Neutrophil (primary cell): ENCODE measurements at regions not wholly inside any gene's neighbourhood (a gene's known extent, or its start where the extent isn't known, plus 50 kb on each side); places are given as distances from the start of the nearest gene placed in this dataset.

Experiments used
- H3K27ac ChIP-seq: fragments of 200-600 bp; sonication (generic); 2 replicates; pipeline ENCODE4 v1.5.1; 2016; ENCODE audit warnings: mild to moderate bottlenecking, moderate library complexity
- H3K27me3 ChIP-seq: fragments of 200-600 bp; sonication (generic); 2 replicates; pipeline ENCODE4 v1.6.0; 2016; ENCODE audit warnings: mild to moderate bottlenecking
- H3K36me3 ChIP-seq: fragments of 200-600 bp; sonication (generic); 2 replicates; pipeline ENCODE4 v1.5.1; 2017
- H3K4me1 ChIP-seq, 2 experiments: fragments of 200-600 bp in 1 of 2; sonication (generic) in 1 of 2; 1 replicate in 1 of 2; 2 replicates in 1 of 2; pipeline versions ENCODE4 v1.5.1 to v1.6.1; 2013 to 2016; ENCODE audit warnings: low read depth in 1 of 2, low read length in 1 of 2, mild to moderate bottlenecking in 1 of 2, moderate library complexity in 1 of 2; ENCODE audit not compliant: control insufficient read depth in 1 of 2, insufficient read depth in 1 of 2
- H3K4me3 ChIP-seq, 2 experiments: fragments of 200-600 bp in 1 of 2; sonication (generic) in 1 of 2; 1 replicate in 1 of 2; 2 replicates in 1 of 2; pipeline ENCODE4 v1.5.1; 2013 to 2016; ENCODE audit warnings: low read depth in 1 of 2, low read length in 1 of 2, mild to moderate bottlenecking in 1 of 2, moderate library complexity in 1 of 2
- H3K9me3 ChIP-seq: fragments of 200-600 bp; sonication (generic); 2 replicates; pipeline ENCODE4 v1.5.1; 2016
- TF ChIP-seq, protein P1 (sequence below): fragments of 200-600 bp; sonication (generic); IDR thresholded peaks from 2 replicates; pipeline ENCODE4 v1.5.1; 2016; ENCODE audit warnings: antibody characterized with exemption

DNA sequence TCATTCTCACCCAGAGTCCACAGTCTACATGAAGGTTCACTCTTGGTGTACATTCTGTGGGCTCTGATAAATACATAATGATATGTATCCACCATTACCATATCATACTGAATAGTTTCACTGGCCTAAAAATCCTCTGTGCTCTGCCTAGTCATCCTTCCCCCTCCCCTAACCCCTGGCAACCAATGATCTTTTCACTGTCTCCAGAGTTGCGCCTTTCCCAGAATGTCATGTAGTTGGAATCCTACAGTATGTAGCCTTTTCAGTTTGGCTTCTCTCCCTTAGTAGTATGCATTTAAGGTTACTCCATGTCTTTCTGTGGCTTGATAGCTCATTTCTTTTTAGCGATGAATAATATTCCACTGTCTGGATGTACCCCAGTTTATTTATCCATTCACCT lies 101.3 kb downstream of the NOG start:
- Histone ChIP-seq H3K36me3 (no peaks in the 10 kb centered on the region), H3K27me3 (peaks cover 5% of the 10 kb centered on the region), H3K4me1 (no peaks in the 10 kb centered on the region), H3K4me3 (no peak overlapping the region), H3K9me3 (no peaks in the 10 kb centered on the region), H3K27ac (no peak overlapping the region)
- TF ChIP-seq, protein P1, sequence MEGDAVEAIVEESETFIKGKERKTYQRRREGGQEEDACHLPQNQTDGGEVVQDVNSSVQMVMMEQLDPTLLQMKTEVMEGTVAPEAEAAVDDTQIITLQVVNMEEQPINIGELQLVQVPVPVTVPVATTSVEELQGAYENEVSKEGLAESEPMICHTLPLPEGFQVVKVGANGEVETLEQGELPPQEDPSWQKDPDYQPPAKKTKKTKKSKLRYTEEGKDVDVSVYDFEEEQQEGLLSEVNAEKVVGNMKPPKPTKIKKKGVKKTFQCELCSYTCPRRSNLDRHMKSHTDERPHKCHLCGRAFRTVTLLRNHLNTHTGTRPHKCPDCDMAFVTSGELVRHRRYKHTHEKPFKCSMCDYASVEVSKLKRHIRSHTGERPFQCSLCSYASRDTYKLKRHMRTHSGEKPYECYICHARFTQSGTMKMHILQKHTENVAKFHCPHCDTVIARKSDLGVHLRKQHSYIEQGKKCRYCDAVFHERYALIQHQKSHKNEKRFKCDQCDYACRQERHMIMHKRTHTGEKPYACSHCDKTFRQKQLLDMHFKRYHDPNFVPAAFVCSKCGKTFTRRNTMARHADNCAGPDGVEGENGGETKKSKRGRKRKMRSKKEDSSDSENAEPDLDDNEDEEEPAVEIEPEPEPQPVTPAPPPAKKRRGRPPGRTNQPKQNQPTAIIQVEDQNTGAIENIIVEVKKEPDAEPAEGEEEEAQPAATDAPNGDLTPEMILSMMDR, result no peak

DNA sequence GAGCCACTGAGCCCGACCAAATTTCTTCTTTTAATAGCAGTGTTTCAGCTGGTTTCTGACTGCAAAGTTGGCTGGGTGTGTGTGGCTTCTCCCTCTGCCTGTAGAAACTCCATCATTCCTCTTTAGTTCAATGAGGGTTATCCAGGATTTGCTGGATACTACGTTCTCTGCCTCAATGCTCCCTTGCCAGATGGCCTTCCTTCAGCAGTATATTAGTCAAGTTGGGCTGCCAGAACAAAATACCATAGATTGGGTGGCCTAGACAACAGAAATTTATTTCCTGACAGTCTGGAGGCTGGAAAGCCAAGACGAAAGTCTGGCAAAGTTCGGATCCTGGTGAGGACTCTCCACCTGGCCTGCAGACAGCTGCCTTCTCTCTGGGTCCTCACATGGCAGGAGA lies 103.7 kb downstream of the NOG start:
- H3K9me3 ChIP-seq, result no peaks in the 10 kb centered on the region
- H3K27me3 ChIP-seq, result peaks cover 5% of the 10 kb centered on the region
- H3K4me3 ChIP-seq, result no peak overlapping the region
- TF ChIP-seq, protein P1, result no peak
- H3K4me1 ChIP-seq, result no peaks in the 10 kb centered on the region
- no peak overlapping the region for H3K27ac ChIP-seq
- no peaks in the 10 kb centered on the region for H3K36me3 ChIP-seq

DNA sequence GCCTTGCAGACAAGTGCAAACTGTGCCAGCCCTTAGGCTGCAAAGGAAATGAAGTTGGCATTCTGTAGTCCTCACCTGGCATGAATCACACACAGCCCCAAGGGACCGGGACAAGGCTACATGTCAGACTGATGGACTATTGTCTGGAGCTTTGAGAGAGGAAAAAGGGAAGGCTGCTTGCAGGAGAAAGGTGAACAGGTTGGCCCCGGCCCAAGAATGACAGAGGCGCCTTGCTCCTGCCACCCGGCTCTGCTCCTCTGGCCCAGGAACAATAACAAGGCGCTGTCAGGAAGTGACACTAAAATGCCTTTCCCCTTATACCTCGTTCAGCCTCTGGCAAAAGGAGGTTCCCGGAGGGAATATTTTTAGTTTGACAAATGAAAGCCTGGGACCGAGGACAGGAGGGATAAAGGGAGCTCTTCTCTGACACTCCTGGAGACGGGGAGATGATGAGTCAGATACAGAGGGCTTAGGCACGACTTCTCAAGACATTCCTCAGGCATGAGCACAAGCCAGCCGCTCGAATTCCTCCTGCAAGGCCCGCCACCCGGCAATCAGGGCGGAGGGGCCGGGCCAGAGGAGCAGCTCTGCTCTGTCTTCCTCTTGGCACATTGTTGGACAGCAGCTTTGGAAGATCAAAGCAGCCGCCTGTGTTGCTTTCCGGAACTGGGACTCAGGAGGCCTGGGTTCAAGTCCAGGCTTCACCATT lies 105.8 kb downstream of the NOG start:
- Histone ChIP-seq H3K4me1 (no peaks in the 10 kb centered on the region), H3K4me3 (no peak overlapping the region), H3K27me3 (peaks cover 5% of the 10 kb centered on the region), H3K36me3 (no peaks in the 10 kb centered on the region), H3K27ac (no peak overlapping the region), H3K9me3 (no peaks in the 10 kb centered on the region)
- TF ChIP-seq, protein P1, result no peak

DNA sequence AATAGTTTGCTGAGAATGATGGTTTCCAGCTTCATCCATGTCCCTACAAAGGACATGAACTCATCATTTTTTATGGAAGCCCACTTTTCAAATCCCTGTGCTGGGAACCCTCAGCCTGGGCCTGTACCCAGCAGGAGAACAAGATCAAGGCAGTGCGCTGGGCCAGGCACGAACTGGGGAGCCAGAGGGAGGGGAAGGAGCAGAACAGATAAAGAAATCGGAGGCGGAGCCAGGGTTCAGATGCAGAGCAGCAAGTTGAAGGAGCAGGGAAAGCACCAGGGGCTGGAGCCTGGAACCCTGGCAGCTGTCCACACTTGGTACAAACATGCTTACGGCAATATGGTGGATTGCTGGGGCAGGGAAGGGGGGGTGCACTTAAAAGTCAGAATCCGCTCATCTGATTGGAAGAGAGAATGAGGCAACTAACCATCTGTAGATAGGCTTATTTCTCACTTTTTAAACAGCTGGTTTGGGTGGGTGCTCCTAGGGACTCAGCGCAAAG lies 107.5 kb downstream of the NOG start:
- H3K4me1 ChIP-seq, result no peaks in the 10 kb centered on the region
- no peaks in the 10 kb centered on the region for H3K36me3 ChIP-seq
- no peak overlapping the region for H3K27ac ChIP-seq
- TF ChIP-seq, protein P1, result no peak
- H3K4me3 ChIP-seq, result no peak overlapping the region
- peaks cover 5% of the 10 kb centered on the region for H3K27me3 ChIP-seq
- H3K9me3 ChIP-seq, result no peaks in the 10 kb centered on the region

DNA sequence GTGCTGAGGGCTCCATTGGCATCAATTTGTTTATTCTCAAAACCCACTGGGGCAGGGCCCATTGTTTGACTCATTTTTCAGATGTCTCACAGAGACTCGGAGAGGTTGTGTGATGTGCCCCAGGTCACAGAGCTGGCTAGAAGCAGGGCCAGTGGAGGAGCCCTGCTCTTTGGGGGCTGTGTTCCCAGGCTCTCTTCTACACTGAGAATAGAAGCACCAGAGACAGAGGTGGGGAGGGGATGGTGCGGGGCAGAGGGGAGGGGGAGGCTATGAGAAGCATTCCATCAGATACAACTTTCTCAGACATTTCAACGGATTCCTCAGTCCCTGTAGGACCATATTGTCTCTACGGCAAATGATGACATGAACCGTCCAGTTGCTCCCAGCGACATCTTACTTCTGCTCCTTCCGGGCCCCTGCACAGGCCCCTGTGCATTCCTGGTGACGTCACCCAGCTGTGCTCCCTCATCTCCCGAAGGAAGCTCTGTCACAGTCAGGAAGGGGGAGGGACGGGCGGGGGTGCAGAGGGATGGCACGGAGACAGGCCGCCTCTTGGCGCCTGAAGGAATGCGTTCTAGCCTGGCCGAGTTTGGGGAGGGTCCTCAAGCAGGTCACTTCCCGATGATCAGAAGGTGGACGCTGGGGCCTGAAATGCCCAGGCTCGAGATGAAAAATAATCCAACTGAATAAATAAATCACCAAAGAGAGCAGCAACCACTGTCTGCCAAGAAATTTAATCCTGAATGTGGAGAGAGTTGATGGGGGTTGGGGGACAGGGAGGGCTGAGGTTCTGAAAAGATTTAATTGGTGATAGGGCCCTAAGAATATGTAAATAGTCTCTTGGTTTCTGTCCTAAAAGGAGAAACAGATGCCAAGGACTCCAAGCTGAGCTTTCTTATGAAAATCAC lies 114.1 kb downstream of the NOG start:
- H3K27ac ChIP-seq, result no peak overlapping the region
- TF ChIP-seq, protein P1, result no peak

More for the DNA sequence above, 114.1 kb downstream of the NOG start:
- Histone ChIP-seq H3K9me3 (no peaks in the 10 kb centered on the region), H3K27me3 (no peaks in the 10 kb centered on the region), H3K36me3 (no peaks in the 10 kb centered on the region), H3K4me3 (no peak overlapping the region), H3K4me1 (no peaks in the 10 kb centered on the region)
